GM23338 (cell line): ENCODE measurements at regions not wholly inside any gene's neighbourhood (a gene's known extent, or its start where the extent isn't known, plus 50 kb on each side); places are given as distances from the start of the nearest gene placed in this dataset.

ENCODE experiments used
- ATAC-seq: fragments of 200-7000 bp; cut with Tn5 transposase; 3 replicates; pipeline ENCODE4 v1.9.1; 2020
- DNase-seq: peaks from one replicate; pipeline ENCODE4 v3.0.0-alpha.2; 2015; ENCODE audit warnings: low spot score
- H2AFZ ChIP-seq: fragments of 200-600 bp; sonication (generic); 2 replicates; pipeline ENCODE4 v1.8.0; 2016; ENCODE audit warnings: antibody characterized with exemption, mild to moderate bottlenecking, moderate library complexity
- H3F3A ChIP-seq: fragments of 200-600 bp; sonication (generic); replicated peaks from 2 replicates; pipeline ENCODE4 v1.8.0; 2017; ENCODE audit warnings: antibody characterized with exemption, mixed run types, low read depth
- H3K27ac ChIP-seq: fragments of 200-600 bp; sonication (generic); 2 replicates; pipeline ENCODE4 v1.6.1; 2016; ENCODE audit warnings: low read depth
- H3K27me3 ChIP-seq: fragments of 200-600 bp; sonication (generic); 2 replicates; pipeline ENCODE4 v1.8.0; 2016; ENCODE audit warnings: mild to moderate bottlenecking, mixed run types, moderate library complexity; ENCODE audit not compliant: insufficient read depth
- H3K36me3 ChIP-seq: fragments of 200-600 bp; sonication (generic); 2 replicates; pipeline ENCODE4 v1.8.0; 2016; ENCODE audit warnings: mild to moderate bottlenecking; ENCODE audit not compliant: insufficient read depth
- H3K4me1 ChIP-seq: fragments of 200-600 bp; sonication (generic); 2 replicates; pipeline ENCODE4 v1.8.0; 2016; ENCODE audit warnings: mild to moderate bottlenecking, moderate library complexity; ENCODE audit not compliant: insufficient read depth
- H3K4me2 ChIP-seq: fragments of 200-600 bp; sonication (generic); 2 replicates; pipeline ENCODE4 v1.7.1; 2017; ENCODE audit warnings: mixed run types
- H3K4me3 ChIP-seq: fragments of 200-600 bp; sonication (generic); 2 replicates; pipeline ENCODE4 v1.6.1; 2016; ENCODE audit warnings: mixed run types
- H3K79me2 ChIP-seq: fragments of 200-600 bp; sonication (generic); replicated peaks from 2 replicates; pipeline ENCODE4 v1.8.0; 2017; ENCODE audit warnings: mild to moderate bottlenecking; ENCODE audit not compliant: insufficient read depth
- H3K9me2 ChIP-seq: fragments of 200-600 bp; sonication (generic); 2 replicates; pipeline ENCODE4 v1.8.0; 2017; ENCODE audit not compliant: insufficient read depth
- H4K20me1 ChIP-seq: fragments of 200-600 bp; sonication (generic); replicated peaks from 2 replicates; pipeline ENCODE4 v1.8.0; 2017; ENCODE audit warnings: mild to moderate bottlenecking; ENCODE audit not compliant: insufficient read depth
- H3K27ac Mint-ChIP-seq: 2 replicates; pipeline ENCODE4 v1.8.0; 2020; ENCODE audit warnings: inconsistent platforms, mild to moderate bottlenecking, moderate library complexity, mixed read lengths
- H3K27me3 Mint-ChIP-seq: 3 replicates; pipeline ENCODE4 v1.8.0; 2022; ENCODE audit warnings: low read depth, mild to moderate bottlenecking, moderate library complexity, mixed read lengths, inconsistent platforms; ENCODE audit not compliant: insufficient read depth, poor library complexity
- H3K36me3 Mint-ChIP-seq: 3 replicates; pipeline ENCODE4 v1.8.0; 2021; ENCODE audit warnings: low read depth, mild to moderate bottlenecking, inconsistent platforms, moderate library complexity, mixed read lengths
- H3K4me1 Mint-ChIP-seq: 3 replicates; pipeline ENCODE4 v1.8.0; 2020; ENCODE audit warnings: mild to moderate bottlenecking, inconsistent platforms, mixed read lengths
- H3K4me3 Mint-ChIP-seq: 3 replicates; pipeline ENCODE4 v1.8.0; 2021; ENCODE audit warnings: moderate library complexity, mild to moderate bottlenecking, inconsistent platforms, mixed read lengths
- H3K9me3 Mint-ChIP-seq: 3 replicates; pipeline ENCODE4 v1.8.0; 2020; ENCODE audit warnings: moderate library complexity, mild to moderate bottlenecking, inconsistent platforms, mixed read lengths
- CREB1 ChIP-seq: fragments of 250-450 bp; sonication (Bioruptor Pico); IDR thresholded peaks from 2 replicates; pipeline ENCODE4 v1.5.0; 2020; ENCODE audit warnings: low read depth, mild to moderate bottlenecking, moderate library complexity
- EZH2 ChIP-seq: fragments of 200-600 bp; sonication (generic); IDR thresholded peaks from one replicate; pipeline ENCODE4 v1.8.0; 2017; ENCODE audit warnings: antibody characterized with exemption, mild to moderate bottlenecking, low read depth; ENCODE audit not compliant: unreplicated experiment
- EZH2phosphoT487 ChIP-seq: fragments of 200-600 bp; sonication (generic); IDR thresholded peaks from one replicate; pipeline ENCODE4 v1.8.1; 2018; ENCODE audit warnings: antibody characterized with exemption; ENCODE audit not compliant: unreplicated experiment
- JUNB ChIP-seq: IDR thresholded peaks from one replicate; pipeline ENCODE4 v1.6.1; 2016; ENCODE audit warnings: antibody characterized with exemption; ENCODE audit not compliant: unreplicated experiment
- NANOG ChIP-seq: IDR thresholded peaks from 2 replicates; pipeline ENCODE4 v1.6.1; 2016; ENCODE audit warnings: antibody characterized with exemption, borderline replicate concordance
- POLR2AphosphoS5 ChIP-seq: IDR thresholded peaks from 2 replicates; pipeline ENCODE4 v1.6.1; 2016; ENCODE audit warnings: antibody characterized with exemption, low read depth
- STAT1 ChIP-seq: IDR thresholded peaks from one replicate; pipeline ENCODE4 v1.6.1; 2016; ENCODE audit warnings: antibody characterized with exemption; ENCODE audit not compliant: unreplicated experiment
- ZNF114 ChIP-seq: fragments of 250-450 bp; sonication (Bioruptor Pico); IDR thresholded peaks from 2 replicates; pipeline ENCODE4 v1.5.0; 2020; ENCODE audit warnings: mild to moderate bottlenecking, moderate library complexity
- ZNF331 ChIP-seq: fragments of 250-450 bp; sonication (Bioruptor Pico); IDR thresholded peaks from 2 replicates; pipeline ENCODE4 v1.5.0; 2020; ENCODE audit warnings: low read depth, mild to moderate bottlenecking, moderate library complexity
- TF ChIP-seq, protein P1 (sequence below): IDR thresholded peaks from one replicate; pipeline ENCODE4 v1.6.1; 2018; ENCODE audit warnings: antibody characterized with exemption; ENCODE audit not compliant: unreplicated experiment
- TF ChIP-seq, protein P2 (sequence below): fragments of 250-450 bp; sonication (Bioruptor Pico); IDR thresholded peaks from 2 replicates; pipeline ENCODE4 v1.5.0; 2020; ENCODE audit warnings: mild to moderate bottlenecking, moderate library complexity
- TF ChIP-seq, protein P3 (sequence below): IDR thresholded peaks from 2 replicates; pipeline ENCODE4 v1.6.1; 2016; ENCODE audit warnings: antibody characterized with exemption
- TF ChIP-seq, protein P4 (sequence below), 2 experiments: fragments of 200-600 bp in 1 of 2; sonication (generic) in 1 of 2; conservative IDR thresholded peaks; 2 replicates each; pipeline versions ENCODE4 v1.5.1 to v1.6.1; 2016 to 2017; ENCODE audit warnings: antibody characterized with exemption in 2 of 2, low read depth in 2 of 2, mild to moderate bottlenecking in 2 of 2, moderate library complexity in 1 of 2

DNA sequence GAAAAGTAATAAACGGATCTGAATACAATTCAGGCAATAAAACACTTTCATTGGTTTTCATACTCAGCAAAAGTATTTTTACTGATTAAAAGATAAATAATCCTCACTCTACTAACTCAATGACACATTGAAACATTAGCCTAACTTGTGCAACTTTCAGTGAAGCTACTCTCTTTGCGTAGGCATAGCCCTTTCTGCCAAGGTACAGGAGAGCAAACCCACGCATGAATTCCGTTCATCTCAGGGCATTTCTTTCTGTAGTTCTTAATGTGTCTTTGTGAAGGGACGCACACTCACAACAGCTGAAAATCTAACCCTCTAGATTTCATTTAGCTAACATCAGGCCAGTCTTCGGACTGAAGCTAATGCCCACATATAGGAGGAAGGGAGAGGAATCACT is 66.4 kb upstream of the TLE1 start:
- Mint-ChIP-seq H3K4me3 (no peak overlapping the region), H3K9me3 (no peaks in the 10 kb centered on the region), H3K27me3 (peaks cover 3% of the 10 kb centered on the region), H3K4me1 (peaks cover 17% of the 10 kb centered on the region), H3K36me3 (no peaks in the 10 kb centered on the region), H3K27ac (no peak overlapping the region)
- Histone ChIP-seq H3K9me2 (0 out of 2 replicates have a peak, but pooled peaks cover 4% of the 10 kb centered on the region), H3K79me2 (no peaks in the 10 kb centered on the region), H3K4me3 (no peak overlapping the region), H3K4me1 (peaks cover 17% of the 10 kb centered on the region), H2AFZ (peak overlapping the region; percentile 7; the same call in 1 of the 2 replicates), H3F3A (no peaks in the 10 kb centered on the region), H3K27ac (no peak overlapping the region), H4K20me1 (no peaks in the 10 kb centered on the region), H3K36me3 (no peaks in the 10 kb centered on the region), H3K27me3 (no peaks in the 10 kb centered on the region), H3K4me2 (no peak overlapping the region)
- TF ChIP-seq, protein P1, sequence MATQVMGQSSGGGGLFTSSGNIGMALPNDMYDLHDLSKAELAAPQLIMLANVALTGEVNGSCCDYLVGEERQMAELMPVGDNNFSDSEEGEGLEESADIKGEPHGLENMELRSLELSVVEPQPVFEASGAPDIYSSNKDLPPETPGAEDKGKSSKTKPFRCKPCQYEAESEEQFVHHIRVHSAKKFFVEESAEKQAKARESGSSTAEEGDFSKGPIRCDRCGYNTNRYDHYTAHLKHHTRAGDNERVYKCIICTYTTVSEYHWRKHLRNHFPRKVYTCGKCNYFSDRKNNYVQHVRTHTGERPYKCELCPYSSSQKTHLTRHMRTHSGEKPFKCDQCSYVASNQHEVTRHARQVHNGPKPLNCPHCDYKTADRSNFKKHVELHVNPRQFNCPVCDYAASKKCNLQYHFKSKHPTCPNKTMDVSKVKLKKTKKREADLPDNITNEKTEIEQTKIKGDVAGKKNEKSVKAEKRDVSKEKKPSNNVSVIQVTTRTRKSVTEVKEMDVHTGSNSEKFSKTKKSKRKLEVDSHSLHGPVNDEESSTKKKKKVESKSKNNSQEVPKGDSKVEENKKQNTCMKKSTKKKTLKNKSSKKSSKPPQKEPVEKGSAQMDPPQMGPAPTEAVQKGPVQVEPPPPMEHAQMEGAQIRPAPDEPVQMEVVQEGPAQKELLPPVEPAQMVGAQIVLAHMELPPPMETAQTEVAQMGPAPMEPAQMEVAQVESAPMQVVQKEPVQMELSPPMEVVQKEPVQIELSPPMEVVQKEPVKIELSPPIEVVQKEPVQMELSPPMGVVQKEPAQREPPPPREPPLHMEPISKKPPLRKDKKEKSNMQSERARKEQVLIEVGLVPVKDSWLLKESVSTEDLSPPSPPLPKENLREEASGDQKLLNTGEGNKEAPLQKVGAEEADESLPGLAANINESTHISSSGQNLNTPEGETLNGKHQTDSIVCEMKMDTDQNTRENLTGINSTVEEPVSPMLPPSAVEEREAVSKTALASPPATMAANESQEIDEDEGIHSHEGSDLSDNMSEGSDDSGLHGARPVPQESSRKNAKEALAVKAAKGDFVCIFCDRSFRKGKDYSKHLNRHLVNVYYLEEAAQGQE, result no peak
- no peak for TF ChIP-seq ZNF114
- TF ChIP-seq NANOG, result no peak
- no peak for TF ChIP-seq JUNB
- no peak for TF ChIP-seq ZNF331 (CRISPR knock-in tag)
- no peak for TF ChIP-seq POLR2AphosphoS5
- TF ChIP-seq CREB1 (CRISPR knock-in tag), result no peak
- TF ChIP-seq, protein P2, sequence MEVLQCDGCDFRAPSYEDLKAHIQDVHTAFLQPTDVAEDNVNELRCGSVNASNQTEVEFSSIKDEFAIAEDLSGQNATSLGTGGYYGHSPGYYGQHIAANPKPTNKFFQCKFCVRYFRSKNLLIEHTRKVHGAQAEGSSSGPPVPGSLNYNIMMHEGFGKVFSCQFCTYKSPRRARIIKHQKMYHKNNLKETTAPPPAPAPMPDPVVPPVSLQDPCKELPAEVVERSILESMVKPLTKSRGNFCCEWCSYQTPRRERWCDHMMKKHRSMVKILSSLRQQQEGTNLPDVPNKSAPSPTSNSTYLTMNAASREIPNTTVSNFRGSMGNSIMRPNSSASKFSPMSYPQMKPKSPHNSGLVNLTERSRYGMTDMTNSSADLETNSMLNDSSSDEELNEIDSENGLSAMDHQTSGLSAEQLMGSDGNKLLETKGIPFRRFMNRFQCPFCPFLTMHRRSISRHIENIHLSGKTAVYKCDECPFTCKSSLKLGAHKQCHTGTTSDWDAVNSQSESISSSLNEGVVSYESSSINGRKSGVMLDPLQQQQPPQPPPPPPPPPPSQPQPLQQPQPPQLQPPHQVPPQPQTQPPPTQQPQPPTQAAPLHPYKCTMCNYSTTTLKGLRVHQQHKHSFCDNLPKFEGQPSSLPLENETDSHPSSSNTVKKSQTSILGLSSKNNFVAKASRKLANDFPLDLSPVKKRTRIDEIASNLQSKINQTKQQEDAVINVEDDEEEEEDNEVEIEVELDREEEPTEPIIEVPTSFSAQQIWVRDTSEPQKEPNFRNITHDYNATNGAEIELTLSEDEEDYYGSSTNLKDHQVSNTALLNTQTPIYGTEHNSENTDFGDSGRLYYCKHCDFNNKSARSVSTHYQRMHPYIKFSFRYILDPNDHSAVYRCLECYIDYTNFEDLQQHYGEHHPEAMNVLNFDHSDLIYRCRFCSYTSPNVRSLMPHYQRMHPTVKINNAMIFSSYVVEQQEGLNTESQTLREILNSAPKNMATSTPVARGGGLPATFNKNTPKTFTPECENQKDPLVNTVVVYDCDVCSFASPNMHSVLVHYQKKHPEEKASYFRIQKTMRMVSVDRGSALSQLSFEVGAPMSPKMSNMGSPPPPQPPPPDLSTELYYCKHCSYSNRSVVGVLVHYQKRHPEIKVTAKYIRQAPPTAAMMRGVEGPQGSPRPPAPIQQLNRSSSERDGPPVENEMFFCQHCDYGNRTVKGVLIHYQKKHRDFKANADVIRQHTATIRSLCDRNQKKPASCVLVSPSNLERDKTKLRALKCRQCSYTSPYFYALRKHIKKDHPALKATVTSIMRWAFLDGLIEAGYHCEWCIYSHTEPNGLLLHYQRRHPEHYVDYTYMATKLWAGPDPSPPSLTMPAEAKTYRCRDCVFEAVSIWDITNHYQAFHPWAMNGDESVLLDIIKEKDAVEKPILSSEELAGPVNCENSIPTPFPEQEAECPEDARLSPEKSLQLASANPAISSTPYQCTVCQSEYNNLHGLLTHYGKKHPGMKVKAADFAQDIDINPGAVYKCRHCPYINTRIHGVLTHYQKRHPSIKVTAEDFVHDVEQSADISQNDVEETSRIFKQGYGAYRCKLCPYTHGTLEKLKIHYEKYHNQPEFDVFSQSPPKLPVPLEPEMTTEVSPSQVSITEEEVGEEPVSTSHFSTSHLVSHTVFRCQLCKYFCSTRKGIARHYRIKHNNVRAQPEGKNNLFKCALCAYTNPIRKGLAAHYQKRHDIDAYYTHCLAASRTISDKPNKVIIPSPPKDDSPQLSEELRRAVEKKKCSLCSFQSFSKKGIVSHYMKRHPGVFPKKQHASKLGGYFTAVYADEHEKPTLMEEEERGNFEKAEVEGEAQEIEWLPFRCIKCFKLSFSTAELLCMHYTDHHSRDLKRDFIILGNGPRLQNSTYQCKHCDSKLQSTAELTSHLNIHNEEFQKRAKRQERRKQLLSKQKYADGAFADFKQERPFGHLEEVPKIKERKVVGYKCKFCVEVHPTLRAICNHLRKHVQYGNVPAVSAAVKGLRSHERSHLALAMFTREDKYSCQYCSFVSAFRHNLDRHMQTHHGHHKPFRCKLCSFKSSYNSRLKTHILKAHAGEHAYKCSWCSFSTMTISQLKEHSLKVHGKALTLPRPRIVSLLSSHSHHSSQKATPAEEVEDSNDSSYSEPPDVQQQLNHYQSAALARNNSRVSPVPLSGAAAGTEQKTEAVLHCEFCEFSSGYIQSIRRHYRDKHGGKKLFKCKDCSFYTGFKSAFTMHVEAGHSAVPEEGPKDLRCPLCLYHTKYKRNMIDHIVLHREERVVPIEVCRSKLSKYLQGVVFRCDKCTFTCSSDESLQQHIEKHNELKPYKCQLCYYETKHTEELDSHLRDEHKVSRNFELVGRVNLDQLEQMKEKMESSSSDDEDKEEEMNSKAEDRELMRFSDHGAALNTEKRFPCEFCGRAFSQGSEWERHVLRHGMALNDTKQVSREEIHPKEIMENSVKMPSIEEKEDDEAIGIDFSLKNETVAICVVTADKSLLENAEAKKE (CRISPR knock-in tag), result no peak
- no peak for TF ChIP-seq EZH2
- TF ChIP-seq, protein P3, sequence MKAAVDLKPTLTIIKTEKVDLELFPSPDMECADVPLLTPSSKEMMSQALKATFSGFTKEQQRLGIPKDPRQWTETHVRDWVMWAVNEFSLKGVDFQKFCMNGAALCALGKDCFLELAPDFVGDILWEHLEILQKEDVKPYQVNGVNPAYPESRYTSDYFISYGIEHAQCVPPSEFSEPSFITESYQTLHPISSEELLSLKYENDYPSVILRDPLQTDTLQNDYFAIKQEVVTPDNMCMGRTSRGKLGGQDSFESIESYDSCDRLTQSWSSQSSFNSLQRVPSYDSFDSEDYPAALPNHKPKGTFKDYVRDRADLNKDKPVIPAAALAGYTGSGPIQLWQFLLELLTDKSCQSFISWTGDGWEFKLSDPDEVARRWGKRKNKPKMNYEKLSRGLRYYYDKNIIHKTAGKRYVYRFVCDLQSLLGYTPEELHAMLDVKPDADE, result no peak
- no peak for TF ChIP-seq EZH2phosphoT487
- TF ChIP-seq, protein P4, sequence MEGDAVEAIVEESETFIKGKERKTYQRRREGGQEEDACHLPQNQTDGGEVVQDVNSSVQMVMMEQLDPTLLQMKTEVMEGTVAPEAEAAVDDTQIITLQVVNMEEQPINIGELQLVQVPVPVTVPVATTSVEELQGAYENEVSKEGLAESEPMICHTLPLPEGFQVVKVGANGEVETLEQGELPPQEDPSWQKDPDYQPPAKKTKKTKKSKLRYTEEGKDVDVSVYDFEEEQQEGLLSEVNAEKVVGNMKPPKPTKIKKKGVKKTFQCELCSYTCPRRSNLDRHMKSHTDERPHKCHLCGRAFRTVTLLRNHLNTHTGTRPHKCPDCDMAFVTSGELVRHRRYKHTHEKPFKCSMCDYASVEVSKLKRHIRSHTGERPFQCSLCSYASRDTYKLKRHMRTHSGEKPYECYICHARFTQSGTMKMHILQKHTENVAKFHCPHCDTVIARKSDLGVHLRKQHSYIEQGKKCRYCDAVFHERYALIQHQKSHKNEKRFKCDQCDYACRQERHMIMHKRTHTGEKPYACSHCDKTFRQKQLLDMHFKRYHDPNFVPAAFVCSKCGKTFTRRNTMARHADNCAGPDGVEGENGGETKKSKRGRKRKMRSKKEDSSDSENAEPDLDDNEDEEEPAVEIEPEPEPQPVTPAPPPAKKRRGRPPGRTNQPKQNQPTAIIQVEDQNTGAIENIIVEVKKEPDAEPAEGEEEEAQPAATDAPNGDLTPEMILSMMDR (conservative IDR thresholded peaks at IDR 0.05; ENCODE audit: low read depth in 2 of 2), result no peak
- TF ChIP-seq STAT1, result no peak
- no peak for DNase-seq
- no peak for ATAC-seq
